CD4-positive, alpha-beta T cell treated with Interleukin-15 for 4 hours (primary cell): ENCODE measurements at regions not wholly inside any gene's neighbourhood (a gene's known extent, or its start where the extent isn't known, plus 50 kb on each side); places are given as distances from the start of the nearest gene placed in this dataset.

Experiments
- DNase-seq: peaks from one replicate; pipeline ENCODE4 v3.0.0-alpha.2; 2020; ENCODE audit warnings: low spot score

DNA sequence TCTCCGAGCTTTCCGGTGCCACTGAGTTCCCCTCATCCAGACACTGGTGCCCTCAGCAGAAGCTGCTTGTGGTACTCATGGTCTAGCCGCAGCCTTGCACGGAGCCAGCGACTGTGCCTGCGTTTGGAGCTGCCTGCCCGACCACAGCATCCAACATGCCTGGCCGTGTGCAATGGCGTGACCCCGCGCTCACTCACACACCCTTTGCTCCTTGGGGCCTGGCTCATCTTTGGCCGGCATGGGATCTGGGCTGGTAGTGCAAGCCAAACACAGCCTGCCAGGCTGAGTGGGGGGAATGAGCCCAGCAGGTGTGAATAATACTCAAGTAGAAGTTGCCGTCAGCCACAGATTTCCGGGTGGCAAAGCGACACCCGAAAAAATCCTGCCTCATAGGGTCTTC, 1178.7 kb upstream of the GBE1 start:
- DNase-seq: no peak

DNA sequence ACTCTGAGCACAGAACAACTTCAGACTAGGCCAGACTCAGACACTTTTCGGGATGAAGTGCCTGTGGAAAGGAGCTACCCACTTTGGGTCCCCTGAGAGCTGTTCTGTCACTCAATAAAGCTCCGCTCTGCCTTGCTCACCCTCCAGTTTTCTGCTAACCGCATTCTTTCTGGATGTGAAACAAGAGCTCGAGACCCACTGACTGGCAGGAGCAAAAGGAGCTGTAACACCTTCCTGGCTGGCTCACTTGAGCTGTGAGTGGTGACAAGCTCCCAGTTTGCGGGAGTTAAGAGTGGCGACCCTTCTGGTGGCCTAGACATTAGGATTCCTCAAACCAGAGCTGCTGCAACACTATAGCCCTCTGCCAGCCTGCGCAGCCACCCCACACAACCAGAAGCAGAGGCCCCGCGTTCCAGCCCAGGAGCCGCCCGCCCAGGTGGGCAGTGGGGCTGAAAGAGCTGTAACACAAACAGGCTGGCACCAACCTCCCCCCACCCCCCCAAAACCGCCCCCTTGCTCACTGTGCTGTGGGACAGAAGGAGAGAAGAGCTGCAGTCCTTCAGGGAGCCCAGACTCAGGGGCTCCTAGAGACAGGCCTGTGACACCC, 1178.1 kb upstream of the GBE1 start:
- DNase-seq: no peak

GRCh38 chr3:82938821-82939328, 1177.4 kb upstream of the GBE1 start:
- DNase-seq: no peak

GRCh38 chr3:82927309-82928253, 1166.1 kb upstream of the GBE1 start:
- DNase-seq: no peak

DNA sequence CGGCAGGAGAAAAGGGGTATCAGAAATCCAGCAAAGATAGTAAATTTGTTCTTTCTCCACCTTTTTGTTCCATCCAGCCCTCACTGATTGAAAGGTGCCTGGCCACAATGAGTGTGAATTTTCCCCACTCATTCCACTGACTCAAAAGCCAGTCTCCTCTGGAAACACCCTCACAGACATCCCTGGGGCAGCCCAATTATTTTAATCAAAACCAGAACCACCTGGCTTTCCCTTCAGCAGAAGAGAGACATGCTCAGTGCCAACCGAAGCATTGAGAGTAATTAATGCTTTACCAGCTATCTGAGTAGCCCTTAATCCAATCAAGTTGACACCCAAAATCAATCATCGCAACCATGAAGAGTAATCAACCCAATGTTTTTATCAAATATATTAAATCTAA, 1129.6 kb upstream of the GBE1 start:
- no peak for DNase-seq

DNA sequence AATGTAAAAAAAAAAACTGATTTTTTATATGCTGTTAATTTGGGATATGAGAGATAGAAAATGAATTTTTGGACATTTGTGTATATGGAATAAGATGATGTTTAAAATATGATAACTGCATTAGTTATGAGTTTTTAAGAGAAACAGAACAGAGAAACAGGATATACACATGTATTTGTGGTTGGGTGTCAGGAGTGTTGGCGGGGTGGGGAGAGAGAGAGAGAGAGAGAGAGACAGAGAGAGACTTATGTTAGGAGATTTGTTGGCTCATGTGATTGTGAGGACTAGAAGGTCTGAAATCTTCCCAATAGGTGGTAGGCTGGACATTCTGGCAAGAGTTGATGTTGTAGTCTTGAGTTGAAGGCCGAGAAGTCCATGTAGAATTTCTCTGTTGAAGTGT, 1121.6 kb upstream of the GBE1 start:
- DNase-seq: no peak

- no peak for DNase-seq
Observed at GRCh38 chr3:82875401-82875800, 1114.0 kb upstream of the GBE1 start.

- DNase-seq: no peak
Observed at GRCh38 chr3:82839871-82840270, 1078.4 kb upstream of the GBE1 start.

DNA sequence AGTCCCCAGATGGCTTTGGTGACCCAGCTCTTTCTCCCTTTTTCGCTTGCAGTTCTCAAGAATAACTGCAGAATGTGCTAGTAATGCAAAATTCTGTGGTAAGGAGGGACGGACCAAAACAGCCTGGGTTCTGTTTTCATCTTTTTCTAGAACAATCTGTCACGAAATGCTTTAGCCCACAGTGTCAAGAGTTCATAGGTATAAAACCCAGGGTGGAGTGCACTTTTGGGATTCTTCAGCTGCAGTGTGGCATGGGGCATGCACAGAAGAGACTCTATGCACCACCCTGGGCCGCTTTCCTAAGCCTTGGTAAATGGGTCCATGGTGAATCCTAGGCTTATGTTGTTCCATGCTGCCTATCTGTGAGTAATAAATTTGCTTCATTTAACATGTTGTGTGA, 1072.7 kb upstream of the GBE1 start:
- no peak for DNase-seq

GRCh38 chr3:82824491-82824890, 1063.0 kb upstream of the GBE1 start:
- no peak for DNase-seq

- no peak for DNase-seq
Observed at GRCh38 chr3:82816086-82816485, 1054.6 kb upstream of the GBE1 start.

DNA sequence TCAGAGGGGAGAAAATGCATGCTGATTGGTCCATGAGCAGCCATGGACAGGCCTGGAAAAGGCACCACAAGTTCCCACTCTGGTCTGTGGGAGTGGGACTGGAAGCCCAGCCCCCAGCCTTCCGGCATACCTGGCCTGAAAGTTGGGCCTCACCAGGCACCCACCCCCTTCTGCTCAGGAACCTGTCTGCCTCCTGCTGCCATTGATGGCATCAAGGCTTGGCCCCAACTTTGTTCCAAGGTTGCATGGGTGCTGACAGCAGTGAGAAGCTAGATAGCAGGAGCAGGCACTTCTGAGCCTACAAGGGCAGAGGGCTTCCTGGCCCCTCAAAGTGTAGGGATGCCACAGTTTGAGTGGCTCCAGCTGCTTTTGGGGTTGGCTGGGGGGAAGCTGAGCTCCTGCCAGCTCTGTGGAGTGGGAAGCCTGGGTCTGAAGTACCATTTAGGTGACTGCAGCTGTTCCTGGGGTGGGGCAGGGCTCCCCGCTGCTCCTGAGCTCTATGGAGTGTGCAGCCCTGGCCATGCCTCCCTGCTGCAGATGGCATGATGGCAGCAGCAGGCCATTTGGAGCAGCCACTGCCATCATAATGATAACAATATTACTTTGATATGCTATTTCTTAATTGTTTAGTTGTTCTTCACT, 1054.1 kb upstream of the GBE1 start:
- no peak for DNase-seq

GRCh38 chr3:82814660-82815059, 1053.2 kb upstream of the GBE1 start:
- DNase-seq: no peak

- no peak for DNase-seq
Observed at GRCh38 chr3:82807781-82808180, 1046.3 kb upstream of the GBE1 start.

- DNase-seq: no peak
Observed at GRCh38 chr3:82802501-82802900, 1041.1 kb upstream of the GBE1 start.

- DNase-seq: no peak
Observed at GRCh38 chr3:82800248-82800647, 1038.8 kb upstream of the GBE1 start.

DNA sequence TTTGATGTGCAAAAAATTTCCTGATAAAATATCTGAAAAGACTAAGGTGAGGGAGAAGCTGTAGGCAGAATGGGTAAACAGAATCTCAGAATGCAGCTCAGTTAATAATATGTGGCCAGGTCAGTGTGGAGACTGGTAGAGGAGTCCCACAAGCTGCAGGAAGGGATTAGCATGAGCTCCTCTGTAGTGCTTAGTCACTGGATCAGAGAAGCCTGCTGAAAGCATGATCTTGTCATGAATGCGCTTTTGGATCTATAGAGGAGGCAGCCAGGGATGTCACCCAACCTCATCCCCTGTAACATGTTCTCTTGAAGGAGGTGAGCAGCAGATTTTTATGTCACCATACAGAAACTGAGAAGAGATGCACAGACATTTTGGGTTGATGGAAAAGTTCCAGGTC, 1035.3 kb upstream of the GBE1 start:
- DNase-seq: no peak

DNA sequence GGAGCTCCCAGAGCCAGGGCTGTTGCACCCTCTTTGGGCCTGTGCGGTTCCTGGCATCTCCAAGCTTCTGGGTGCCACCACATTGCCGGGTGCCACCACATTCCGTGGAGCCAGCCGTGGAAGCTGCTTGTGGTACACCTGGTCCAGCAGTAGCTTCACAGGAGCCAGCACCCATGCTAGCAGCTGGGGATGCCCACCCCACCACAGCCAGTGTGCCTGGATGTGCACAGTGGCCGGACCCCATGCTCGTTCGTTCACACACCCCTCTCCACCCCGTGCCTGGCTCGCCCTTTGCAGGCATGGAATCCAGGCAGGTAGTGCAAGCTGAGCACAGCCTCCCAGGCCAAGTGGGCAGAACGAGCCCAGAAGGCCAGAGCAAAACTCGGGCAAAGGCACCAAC, 1029.8 kb upstream of the GBE1 start:
- no peak for DNase-seq

DNA sequence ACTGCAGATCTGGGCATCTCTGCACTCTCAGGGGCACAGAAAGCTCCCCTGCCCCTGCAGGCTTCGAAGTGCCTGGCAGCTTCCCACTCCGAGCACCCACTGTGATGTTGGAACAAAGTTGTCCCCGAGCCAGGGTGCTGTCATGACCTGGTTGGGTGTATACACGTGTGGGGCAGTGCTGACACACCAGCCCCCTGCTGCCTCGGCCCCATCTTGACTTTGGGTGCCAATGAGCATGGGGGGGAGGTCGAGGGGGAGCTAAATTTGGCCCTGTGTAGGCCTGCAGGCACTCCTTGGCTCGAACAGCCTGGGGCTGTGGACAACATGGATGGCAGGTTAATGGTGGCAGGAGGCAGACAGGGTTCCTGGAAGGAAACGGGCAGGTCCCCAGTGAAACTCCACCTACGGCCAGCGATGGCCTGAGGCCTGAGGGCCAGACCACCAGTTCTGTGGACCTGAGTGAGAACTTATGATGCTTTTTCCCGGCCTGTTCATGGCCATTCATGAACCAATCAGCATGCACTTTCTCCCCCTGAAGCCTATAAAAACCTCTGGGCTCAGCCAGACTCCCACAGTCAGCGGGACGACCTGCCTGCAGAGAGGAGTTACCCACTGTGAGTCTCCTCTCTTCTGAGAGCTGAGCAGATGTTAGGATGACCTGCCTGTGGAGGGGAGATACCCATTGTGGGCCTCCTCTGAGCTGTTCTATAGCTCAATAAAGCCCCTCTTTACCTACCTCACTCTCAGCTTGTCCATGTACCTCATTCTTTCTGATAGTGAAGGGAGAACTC, 1029.1 kb upstream of the GBE1 start:
- no peak for DNase-seq

DNA sequence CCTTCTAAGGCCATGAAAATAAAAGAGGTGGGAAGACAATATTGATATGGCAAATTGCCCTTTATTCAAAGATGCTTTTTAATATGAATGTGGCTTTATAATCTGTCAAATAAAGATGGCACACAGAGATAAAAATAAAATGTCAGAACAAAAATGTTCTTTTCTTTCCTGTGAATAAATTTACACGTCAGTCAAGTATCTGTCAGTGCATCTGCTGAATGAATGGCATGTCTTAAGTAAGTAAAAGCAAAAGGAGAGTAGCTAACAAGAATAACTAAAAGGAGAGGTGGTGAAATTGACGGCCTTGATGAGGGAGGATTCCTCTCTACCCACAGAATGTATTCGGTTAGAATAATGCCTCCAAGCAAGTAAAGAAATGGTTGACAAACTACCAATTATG, 1021.7 kb upstream of the GBE1 start:
- no peak for DNase-seq

- DNase-seq: no peak
Observed at GRCh38 chr3:82773207-82773606, 1011.8 kb upstream of the GBE1 start.

- DNase-seq: no peak
Observed at GRCh38 chr3:82764521-82764920, 1003.1 kb upstream of the GBE1 start.
